ENCODE measurements at regions not wholly inside any gene's neighbourhood (a gene's known extent, or its start where the extent isn't known, plus 50 kb on each side); places are given as distances from the start of the nearest gene placed in this dataset.

- TF ChIP-seq CTCF (IDR thresholded peaks at IDR 0.05; ENCODE audit: poor library complexity, severe bottlenecking) (no peak), EZH2 (IDR thresholded peaks at IDR 0.05; ENCODE audit: borderline replicate concordance, insufficient read depth, low read length, poor library complexity, severe bottlenecking) (no peak), TAF1 (IDR thresholded peaks at IDR 0.05; ENCODE audit: low read depth) (no peak), RAD21 (conservative IDR thresholded peaks at IDR 0.05) (no peak), POLR2AphosphoS5 (IDR thresholded peaks at IDR 0.05) (no peak), EP300 (conservative IDR thresholded peaks at IDR 0.05; ENCODE audit: poor library complexity, severe bottlenecking) (no peak)
Measured at GRCh38 chr17:59485946-59486345, 79.5 kb upstream of the DHX40 start.

Measured in neural cell (in vitro differentiated cells).